SK-MEL-5 (cell line): ENCODE measurements at regions not wholly inside any gene's neighbourhood (a gene's known extent, or its start where the extent isn't known, plus 50 kb on each side); places are given as distances from the start of the nearest gene placed in this dataset.
"Not testable (repeated sequence)": the region's sequence is repeated elsewhere in the genome, so short reads cannot be mapped to it uniquely, and the experiment has no call there.

Experiments used
- DNase-seq: peaks from one replicate; pipeline ENCODE4 v3.0.0-alpha.2; 2016; ENCODE audit warnings: low read depth, low spot score
- in situ Hi-C: cut with HindIII; loops from 2 replicates; pipeline ENCODE4 v1.10.0; 2016; ENCODE audit warnings: low sequenced_read_pairs, high pct_unique_total_duplicates, low pct_unique_long_range_greater_than_20kb

GRCh38 chr2:224194161-224194560 is 155.1 kb upstream of the SERPINE2 start:
- DNase-seq: no peak
- in situ Hi-C loops: no loop called here

- no peak for DNase-seq
- in situ Hi-C loops: no loop called here
Observed at GRCh38 chr2:224191465-224191864, 152.4 kb upstream of the SERPINE2 start.

GRCh38 chr2:224190936-224191270 is 151.8 kb upstream of the SERPINE2 start:
- no peak for DNase-seq
- in situ Hi-C loops: no loop called here

GRCh38 chr2:224190234-224190935 is 151.3 kb upstream of the SERPINE2 start:
- no peak for DNase-seq
- in situ Hi-C loops: no loop called here

- in situ Hi-C loops: no loop called here
- no peak for DNase-seq
Observed at GRCh38 chr2:224187220-224187619, 148.1 kb upstream of the SERPINE2 start.

- no peak for DNase-seq
- in situ Hi-C loops: no loop called here
Observed at GRCh38 chr2:224185023-224185601, 146.0 kb upstream of the SERPINE2 start.

GRCh38 chr2:224183086-224183485 is 144.0 kb upstream of the SERPINE2 start:
- in situ Hi-C loops: no loop called here
- DNase-seq: no peak

GRCh38 chr2:224182498-224182897 is 143.4 kb upstream of the SERPINE2 start:
- in situ Hi-C loops: no loop called here
- DNase-seq: no peak

GRCh38 chr2:224181534-224182155 is 142.6 kb upstream of the SERPINE2 start:
- in situ Hi-C loops: no loop called here
- DNase-seq: no peak

- in situ Hi-C loops: no loop called here
- DNase-seq: no peak
Observed at GRCh38 chr2:224180810-224181209, 141.7 kb upstream of the SERPINE2 start.

GRCh38 chr2:224178056-224178455 is 139.0 kb upstream of the SERPINE2 start:
- in situ Hi-C loops: no loop called here

GRCh38 chr2:224175538-224175937 is 136.5 kb upstream of the SERPINE2 start:
- DNase-seq: no peak
- in situ Hi-C loops: no loop called here

More at GRCh38 chr2:224178056-224178455, 139.0 kb upstream of the SERPINE2 start:
- no peak for DNase-seq

GRCh38 chr2:224174990-224175389 is 135.9 kb upstream of the SERPINE2 start:
- no peak for DNase-seq
- in situ Hi-C loops: no loop called here

- in situ Hi-C loops: no loop called here
Observed at GRCh38 chr2:224174521-224174920, 135.4 kb upstream of the SERPINE2 start.

GRCh38 chr2:224173933-224174332 is 134.8 kb upstream of the SERPINE2 start:
- DNase-seq: no peak
- in situ Hi-C loops: no loop called here

More at GRCh38 chr2:224174521-224174920, 135.4 kb upstream of the SERPINE2 start:
- no peak for DNase-seq

GRCh38 chr2:224173210-224173609 is 134.1 kb upstream of the SERPINE2 start:
- in situ Hi-C loops: no loop called here
- DNase-seq: no peak

GRCh38 chr2:224171226-224171625 is 132.1 kb upstream of the SERPINE2 start:
- in situ Hi-C loops: no loop called here
- no peak for DNase-seq

- DNase-seq: no peak
- in situ Hi-C loops: no loop called here
Observed at GRCh38 chr2:224169847-224170246, 130.8 kb upstream of the SERPINE2 start.

- not testable (repeated sequence) for DNase-seq
Observed at GRCh38 chr2:224167781-224168180, 128.7 kb upstream of the SERPINE2 start.

More at GRCh38 chr2:224167781-224168180, 128.7 kb upstream of the SERPINE2 start:
- in situ Hi-C loops: not testable (repeated sequence)
